ENCODE measurements at regions not wholly inside any gene's neighbourhood (a gene's known extent, or its start where the extent isn't known, plus 50 kb on each side); places are given as distances from the start of the nearest gene placed in this dataset.

GRCh38 chr7:153354071-153354470, 594.5 kb downstream of the ACTR3B start:
- no peaks in the 10 kb centered on the region for H4K20me1 ChIP-seq (ENCODE audit: insufficient read depth, low read length)
- TF ChIP-seq MAFK (IDR thresholded peaks at IDR 0.05; ENCODE audit: low read depth, low read length), result no peak
- TF ChIP-seq, protein P1, sequence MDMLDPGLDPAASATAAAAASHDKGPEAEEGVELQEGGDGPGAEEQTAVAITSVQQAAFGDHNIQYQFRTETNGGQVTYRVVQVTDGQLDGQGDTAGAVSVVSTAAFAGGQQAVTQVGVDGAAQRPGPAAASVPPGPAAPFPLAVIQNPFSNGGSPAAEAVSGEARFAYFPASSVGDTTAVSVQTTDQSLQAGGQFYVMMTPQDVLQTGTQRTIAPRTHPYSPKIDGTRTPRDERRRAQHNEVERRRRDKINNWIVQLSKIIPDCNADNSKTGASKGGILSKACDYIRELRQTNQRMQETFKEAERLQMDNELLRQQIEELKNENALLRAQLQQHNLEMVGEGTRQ (IDR thresholded peaks at IDR 0.05; ENCODE audit: low read depth, low read length), result no peak
- TF ChIP-seq CEBPB (IDR thresholded peaks at IDR 0.05; ENCODE audit: low read depth, low read length), result no peak
- TF ChIP-seq CHD1 (IDR thresholded peaks at IDR 0.05; ENCODE audit: low read depth, low read length), result no peak
- TF ChIP-seq SMC3 (IDR thresholded peaks at IDR 0.05; ENCODE audit: low read depth, low read length), result no peak
- no peak for TF ChIP-seq CTCF (conservative IDR thresholded peaks at IDR 0.05; ENCODE audit: low read depth, low read length)
- peaks cover 8% of the 10 kb centered on the region; the same call in 1 of the 2 replicates for H3K9me3 ChIP-seq (ENCODE audit: control insufficient read depth, insufficient read depth, low read length)
- in situ Hi-C loops (cut with MboI; ENCODE audit: low sequenced_read_pairs) (no loop called here), intact Hi-C loops (cut with micrococcal nuclease) (no loop called here), dilution Hi-C loops (cut with HindIII; ENCODE audit: low sequenced_read_pairs, unreplicated experiment) (no loop called here)
- H2AK9ac ChIP-seq (replicated peaks; ENCODE audit: low read depth, low read length, poor library complexity), result no peak overlapping the region
- H4K91ac ChIP-seq (ENCODE audit: insufficient read depth, low read depth, low read length), result no peak overlapping the region
- H2AFZ ChIP-seq (replicated peaks; ENCODE audit: low read length, poor library complexity), result no peak overlapping the region
- no peak overlapping the region for H3K23ac ChIP-seq (ENCODE audit: low read depth, low read length)
- H2BK15ac ChIP-seq (ENCODE audit: low read depth, low read length), result no peak overlapping the region
- H2BK5ac ChIP-seq (ENCODE audit: low read depth, low read length, poor library complexity, severe bottlenecking), result no peak overlapping the region
- H3K4me3 ChIP-seq (ENCODE audit: insufficient read depth, low read depth, low read length), result no peak overlapping the region
- no CpG with 5 or more reads among the region's 5 CpGs for WGBS, 2 experiments (ENCODE audit: extremely low coverage in 2 of 2, insufficient read length in 1 of 2)
- H4K5ac ChIP-seq (ENCODE audit: low read depth, low read length), result no peak overlapping the region
- no peak overlapping the region for H3K9ac ChIP-seq (ENCODE audit: low read depth, low read length)
- no peak overlapping the region for H2AK5ac ChIP-seq (ENCODE audit: low read depth, low read length)
- H2BK20ac ChIP-seq (ENCODE audit: low read depth, low read length), result no peak overlapping the region
- H3K9me1 ChIP-seq (ENCODE audit: insufficient read depth, low read length), result no peaks in the 10 kb centered on the region
- H3K27ac ChIP-seq (ENCODE audit: insufficient read depth, low read length), result no peak overlapping the region
- POLR2A ChIA-PET (ENCODE audit: unreplicated experiment), result no interaction called here
- ATAC-seq (ENCODE audit: low read depth) (no peak), DNase-seq (no peak)
- H3K4me1 ChIP-seq (ENCODE audit: control insufficient read depth, insufficient read depth, low read length), result no peaks in the 10 kb centered on the region
- H3K4ac ChIP-seq (ENCODE audit: low read depth, low read length), result no peak overlapping the region
- H4K8ac ChIP-seq (ENCODE audit: low read depth in 2 of 2, low read length in 2 of 2), result no peak overlapping the region
- CTCF ChIA-PET, result no interaction called here
- no peak overlapping the region for H3K56ac ChIP-seq (ENCODE audit: extremely low read depth, insufficient read depth, low read length)
- no peaks in the 10 kb centered on the region for H3K27me3 ChIP-seq (ENCODE audit: control insufficient read depth, insufficient read depth, low read length)
- no peaks in the 10 kb centered on the region for H3K36me3 ChIP-seq (ENCODE audit: control insufficient read depth, insufficient read depth, low read length)
- no peak overlapping the region for H3K14ac ChIP-seq (replicated peaks; ENCODE audit: low read depth, low read length)
- H3K18ac ChIP-seq (ENCODE audit: low read depth, low read length), result no peak overlapping the region
- no peak overlapping the region for H2BK120ac ChIP-seq (ENCODE audit: low read depth, low read length)
- no peaks in the 10 kb centered on the region for H3K79me1 ChIP-seq (ENCODE audit: low read depth in 1 of 2, low read length in 2 of 2)
- no peak overlapping the region for H3K4me2 ChIP-seq (ENCODE audit: low read depth, low read length)
- no TSS peak for BruUV-seq (replicated peaks)
